ENCODE measurements at regions not wholly inside any gene's neighbourhood (a gene's known extent, or its start where the extent isn't known, plus 50 kb on each side); places are given as distances from the start of the nearest gene placed in this dataset.

GRCh38 chr2:31696068-31696467 is 115.3 kb upstream of the SRD5A2 start:
- TF ChIP-seq EZH2phosphoT487 (IDR thresholded peaks at IDR 0.05; ENCODE audit: low read depth): no peak
- TF ChIP-seq CTCF (IDR thresholded peaks at IDR 0.05; ENCODE audit: low read depth, low read length): no peak

All from OCI-LY3 (cell line).